Fibroblast of the aortic adventitia (primary cell): ENCODE measurements at regions not wholly inside any gene's neighbourhood (a gene's known extent, or its start where the extent isn't known, plus 50 kb on each side); places are given as distances from the start of the nearest gene placed in this dataset.

Source experiments
- DNase-seq: peaks from one replicate; pipeline ENCODE4 v3.0.0-alpha.2; 2010; ENCODE audit warnings: low read depth
- H3K4me3 ChIP-seq: 2 replicates; pipeline ENCODE4 v1.5.1; 2011; ENCODE audit warnings: low read depth, mild to moderate bottlenecking, control low read depth, low read length, moderate library complexity
- TF ChIP-seq, protein P1 (sequence below): IDR thresholded peaks from 2 replicates; pipeline ENCODE4 v1.5.1; 2011; ENCODE audit warnings: mild to moderate bottlenecking, low read length, control low read depth, inconsistent platforms; ENCODE audit not compliant: insufficient read depth

- TF ChIP-seq, protein P1, sequence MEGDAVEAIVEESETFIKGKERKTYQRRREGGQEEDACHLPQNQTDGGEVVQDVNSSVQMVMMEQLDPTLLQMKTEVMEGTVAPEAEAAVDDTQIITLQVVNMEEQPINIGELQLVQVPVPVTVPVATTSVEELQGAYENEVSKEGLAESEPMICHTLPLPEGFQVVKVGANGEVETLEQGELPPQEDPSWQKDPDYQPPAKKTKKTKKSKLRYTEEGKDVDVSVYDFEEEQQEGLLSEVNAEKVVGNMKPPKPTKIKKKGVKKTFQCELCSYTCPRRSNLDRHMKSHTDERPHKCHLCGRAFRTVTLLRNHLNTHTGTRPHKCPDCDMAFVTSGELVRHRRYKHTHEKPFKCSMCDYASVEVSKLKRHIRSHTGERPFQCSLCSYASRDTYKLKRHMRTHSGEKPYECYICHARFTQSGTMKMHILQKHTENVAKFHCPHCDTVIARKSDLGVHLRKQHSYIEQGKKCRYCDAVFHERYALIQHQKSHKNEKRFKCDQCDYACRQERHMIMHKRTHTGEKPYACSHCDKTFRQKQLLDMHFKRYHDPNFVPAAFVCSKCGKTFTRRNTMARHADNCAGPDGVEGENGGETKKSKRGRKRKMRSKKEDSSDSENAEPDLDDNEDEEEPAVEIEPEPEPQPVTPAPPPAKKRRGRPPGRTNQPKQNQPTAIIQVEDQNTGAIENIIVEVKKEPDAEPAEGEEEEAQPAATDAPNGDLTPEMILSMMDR = no peak
- H3K4me3 ChIP-seq = no peak overlapping the region
- DNase-seq = peak; percentile 49
These were observed 432.5 kb downstream of the FGF9 start for GRCh38 chr13:22103046-22104027.

DNA sequence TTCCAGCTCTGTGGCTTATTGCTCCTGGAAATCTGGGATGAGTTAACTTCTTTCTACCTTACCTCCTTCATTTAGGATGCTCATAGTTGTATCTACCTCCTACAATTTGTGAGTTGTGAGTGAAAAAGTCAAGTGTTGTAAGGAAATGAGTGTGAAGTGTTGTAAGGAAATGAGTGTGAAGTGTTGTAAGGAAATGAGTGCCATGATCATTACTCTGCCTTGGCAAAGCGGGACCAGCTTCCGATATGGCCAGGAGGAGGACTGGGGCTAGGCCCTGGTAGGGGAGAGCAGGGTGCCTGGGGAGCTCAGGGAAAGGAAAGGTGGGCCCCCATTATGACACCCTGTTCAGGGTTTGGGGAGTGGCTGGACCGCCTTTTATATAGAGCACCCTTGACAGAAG lies 435.2 kb downstream of the FGF9 start:
- no peak for DNase-seq
- no peak overlapping the region for H3K4me3 ChIP-seq
- TF ChIP-seq, protein P1 = no peak

DNA sequence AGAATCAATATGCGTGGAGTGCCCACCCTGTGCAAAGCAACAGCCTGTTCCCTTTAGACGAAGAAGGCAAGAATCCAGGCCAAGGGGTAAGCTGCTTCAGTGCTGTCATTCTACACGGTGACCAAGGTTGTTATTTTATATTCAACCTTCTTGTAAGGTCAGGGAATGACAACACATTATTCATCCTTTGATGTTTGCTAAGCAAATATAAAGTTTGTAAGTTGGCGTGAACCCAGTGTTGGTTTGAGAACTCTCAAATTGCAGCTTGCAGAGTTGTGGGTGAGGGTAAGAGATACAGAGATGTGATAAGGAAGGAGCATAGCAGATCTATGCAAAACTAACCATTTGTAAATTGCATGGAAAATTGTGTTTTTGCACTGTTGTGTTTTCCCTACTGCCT lies 436.7 kb downstream of the FGF9 start:
- TF ChIP-seq, protein P1 = no peak
- no peak for DNase-seq
- H3K4me3 ChIP-seq = no peak overlapping the region

- DNase-seq = peak; percentile 59
- TF ChIP-seq, protein P1 = no peak
- H3K4me3 ChIP-seq = no peak overlapping the region
These were observed 437.5 kb downstream of the FGF9 start for GRCh38 chr13:22108283-22108942.

GRCh38 chr13:22108979-22109378 lies 438.1 kb downstream of the FGF9 start:
- TF ChIP-seq, protein P1 = no peak
- no peak for DNase-seq
- no peak overlapping the region for H3K4me3 ChIP-seq

DNA sequence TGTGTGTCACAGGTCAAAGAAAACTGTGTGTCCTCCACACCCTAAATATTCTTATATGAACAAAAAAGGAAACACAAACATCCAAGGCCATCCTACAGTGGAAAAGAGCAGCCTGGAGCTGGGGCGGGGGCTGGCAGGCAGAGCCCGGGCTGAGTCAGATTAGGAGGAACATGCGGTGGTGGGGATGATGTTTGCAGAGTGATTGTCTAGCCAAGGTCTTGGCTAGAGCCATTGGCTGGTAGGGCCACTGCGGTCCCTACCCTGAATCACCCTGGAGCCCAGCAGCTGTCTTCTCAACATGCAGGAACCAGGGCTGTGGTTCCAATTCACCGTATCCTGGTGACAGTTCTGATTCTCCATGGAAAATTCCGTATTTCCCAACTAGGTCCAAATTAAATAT lies 439.5 kb downstream of the FGF9 start:
- H3K4me3 ChIP-seq = no peak overlapping the region
- peak; percentile 11 for DNase-seq
- TF ChIP-seq, protein P1 = no peak
